Trophoblast cell (in vitro differentiated cells and primary cell): ENCODE measurements at regions not wholly inside any gene's neighbourhood (a gene's known extent, or its start where the extent isn't known, plus 50 kb on each side); places are given as distances from the start of the nearest gene placed in this dataset.

Source experiments
- DNase-seq, 2 donors: peaks; one replicate each; pipeline ENCODE4 v3.0.0-alpha.2; 2016
- H2AFZ ChIP-seq: 2 replicates; pipeline ENCODE4 v1.6.1; 2013; ENCODE audit warnings: low read length, moderate library complexity, mild to moderate bottlenecking; ENCODE audit not compliant: insufficient read depth, poor library complexity
- H2AK5ac ChIP-seq: 2 replicates; pipeline ENCODE4 v1.6.1; 2013; ENCODE audit warnings: mild to moderate bottlenecking, low read length
- H2BK120ac ChIP-seq: 2 replicates; pipeline ENCODE4 v1.6.1; 2013; ENCODE audit warnings: low read length, mild to moderate bottlenecking, moderate library complexity; ENCODE audit not compliant: insufficient read depth, poor library complexity
- H2BK12ac ChIP-seq: 2 replicates; pipeline ENCODE4 v1.6.1; 2013; ENCODE audit warnings: mild to moderate bottlenecking, low read length, moderate library complexity
- H2BK5ac ChIP-seq: 2 replicates; pipeline ENCODE4 v1.6.1; 2013; ENCODE audit warnings: low read length, low read depth, moderate library complexity, mild to moderate bottlenecking; ENCODE audit not compliant: poor library complexity
- H3K14ac ChIP-seq: 2 replicates; pipeline ENCODE4 v1.6.1; 2013; ENCODE audit warnings: mild to moderate bottlenecking, low read length
- H3K18ac ChIP-seq: 2 replicates; pipeline ENCODE4 v1.6.1; 2013; ENCODE audit warnings: mild to moderate bottlenecking, low read length
- H3K23ac ChIP-seq: 2 replicates; pipeline ENCODE4 v1.6.1; 2013; ENCODE audit warnings: low read length
- H3K27ac ChIP-seq: 2 replicates; pipeline ENCODE4 v1.5.1; 2013; ENCODE audit warnings: low read depth, mild to moderate bottlenecking, inconsistent platforms, low read length, moderate library complexity
- H3K27me3 ChIP-seq: 2 replicates; pipeline ENCODE4 v1.6.1; 2013; ENCODE audit warnings: inconsistent platforms, mild to moderate bottlenecking, low read length, moderate library complexity; ENCODE audit not compliant: insufficient read depth
- H3K36me3 ChIP-seq, 2 experiments: 1 replicate in 1 of 2; 2 replicates in 1 of 2; pipeline ENCODE4 v1.6.1; 2013; ENCODE audit warnings: low read length in 2 of 2, mild to moderate bottlenecking in 2 of 2, moderate library complexity in 1 of 2; ENCODE audit not compliant: insufficient read depth in 2 of 2, control insufficient read depth in 1 of 2
- H3K4ac ChIP-seq: 2 replicates; pipeline ENCODE4 v1.6.1; 2013; ENCODE audit warnings: low read depth, mild to moderate bottlenecking, low read length, moderate library complexity
- H3K4me1 ChIP-seq, 2 experiments: 1 replicate in 1 of 2; 2 replicates in 1 of 2; pipeline ENCODE4 v1.6.1; 2013; ENCODE audit warnings: low read length in 2 of 2, mild to moderate bottlenecking in 2 of 2, moderate library complexity in 1 of 2; ENCODE audit not compliant: insufficient read depth in 2 of 2, control insufficient read depth in 1 of 2
- H3K4me2 ChIP-seq: 2 replicates; pipeline ENCODE4 v1.6.1; 2013; ENCODE audit warnings: inconsistent platforms, mild to moderate bottlenecking, low read length, moderate library complexity
- H3K4me3 ChIP-seq: 2 replicates; pipeline ENCODE4 v1.5.1; 2013; ENCODE audit warnings: mild to moderate bottlenecking, low read depth, low read length, inconsistent platforms
- H3K79me1 ChIP-seq: one replicate; pipeline ENCODE4 v1.6.1; 2013; ENCODE audit warnings: low read length
- H3K79me2 ChIP-seq: 2 replicates; pipeline ENCODE4 v1.6.1; 2013; ENCODE audit warnings: low read length, mild to moderate bottlenecking; ENCODE audit not compliant: control insufficient read depth, insufficient read depth, poor library complexity
- H3K9ac ChIP-seq: 2 replicates; pipeline ENCODE4 v1.6.1; 2013; ENCODE audit warnings: mild to moderate bottlenecking, low read length
- H3K9me3 ChIP-seq: 2 replicates; pipeline ENCODE4 v1.6.1; 2013; ENCODE audit warnings: low read depth, mild to moderate bottlenecking, control low read depth, inconsistent platforms, low read length; ENCODE audit not compliant: insufficient read depth
- H4K12ac ChIP-seq: 2 replicates; pipeline ENCODE4 v1.6.1; 2013; ENCODE audit warnings: low read depth, mild to moderate bottlenecking, low read length, moderate library complexity
- H4K8ac ChIP-seq: 2 replicates; pipeline ENCODE4 v1.6.1; 2013; ENCODE audit warnings: low read depth, mild to moderate bottlenecking, low read length, moderate library complexity
- H4K91ac ChIP-seq: one replicate; pipeline ENCODE4 v1.6.1; 2013; ENCODE audit warnings: low read depth, mild to moderate bottlenecking, low read length, moderate library complexity
- WGBS: extraction: QIAGEN DNeasy Blood & Tissue Kit; methylation state at CpG from one replicate; pipeline ENCODE4 v1.1.7; 2013; ENCODE audit warnings: missing lambda C conversion rate; ENCODE audit not compliant: insufficient read length, insufficient coverage; ENCODE audit errors: extremely low coverage; 5-methylcytosine and 5-hydroxymethylcytosine counted together

- Histone ChIP-seq H3K9ac (no peak overlapping the region), H4K8ac (no peak overlapping the region), H3K4me2 (no peak overlapping the region), H2AK5ac (no peak overlapping the region), H4K91ac (no peak overlapping the region), H3K4me3 (no peak overlapping the region), H2BK12ac (no peak overlapping the region), H2BK5ac (no peak overlapping the region), H3K4ac (no peak overlapping the region), H3K79me2 (no peaks in the 10 kb centered on the region), H3K27me3 (no peaks in the 10 kb centered on the region), H3K79me1 (no peaks in the 10 kb centered on the region), H2BK120ac (no peak overlapping the region), H3K9me3 (no peaks in the 10 kb centered on the region), H3K27ac (no peak overlapping the region), H3K4me1 (no peaks in the 10 kb centered on the region), H3K23ac (no peak overlapping the region), H4K12ac (no peak overlapping the region), H2AFZ (no peak overlapping the region), H3K36me3 (no peaks in the 10 kb centered on the region), H3K18ac (no peak overlapping the region), H3K14ac (no peak overlapping the region)
- no peak for DNase-seq
- no CpG with 5 or more reads among the region's 4 CpGs for WGBS
Measured at GRCh38 chrX:34546366-34546765, 110.7 kb downstream of the TMEM47 start.

GRCh38 chrX:34528081-34528480, 129.0 kb downstream of the TMEM47 start:
- Histone ChIP-seq H3K36me3 (no peaks in the 10 kb centered on the region), H3K23ac (no peak overlapping the region)
- no peak for DNase-seq

GRCh38 chrX:34521563-34521962, 135.5 kb downstream of the TMEM47 start:
- Histone ChIP-seq H3K79me1 (no peaks in the 10 kb centered on the region), H2BK120ac (no peak overlapping the region), H3K4me3 (no peak overlapping the region), H2AK5ac (no peak overlapping the region), H3K23ac (no peak overlapping the region), H3K18ac (no peak overlapping the region), H3K4me2 (no peak overlapping the region), H2BK5ac (no peak overlapping the region), H3K27me3 (no peaks in the 10 kb centered on the region), H4K8ac (no peak overlapping the region), H2BK12ac (no peak overlapping the region), H3K14ac (no peak overlapping the region), H4K91ac (no peak overlapping the region), H4K12ac (no peak overlapping the region), H3K4me1 (no peaks in the 10 kb centered on the region), H3K9me3 (no peaks in the 10 kb centered on the region), H3K4ac (no peak overlapping the region), H2AFZ (no peak overlapping the region), H3K36me3 (no peaks in the 10 kb centered on the region), H3K9ac (no peak overlapping the region), H3K79me2 (no peaks in the 10 kb centered on the region), H3K27ac (no peak overlapping the region)
- no CpG with 5 or more reads among the region's 2 CpGs for WGBS
- DNase-seq: no peak

More at GRCh38 chrX:34528081-34528480, 129.0 kb downstream of the TMEM47 start:
- no peak overlapping the region for H4K8ac ChIP-seq
- no peak overlapping the region for H2BK12ac ChIP-seq
- no peak overlapping the region for H3K4me2 ChIP-seq
- H2AK5ac ChIP-seq: no peak overlapping the region
- H4K12ac ChIP-seq: no peak overlapping the region
- H3K4ac ChIP-seq: no peak overlapping the region
- H3K14ac ChIP-seq: no peak overlapping the region
- H3K27me3 ChIP-seq: no peaks in the 10 kb centered on the region
- H3K79me1 ChIP-seq: no peaks in the 10 kb centered on the region
- H3K27ac ChIP-seq: no peak overlapping the region
- H3K9ac ChIP-seq: no peak overlapping the region
- H2BK5ac ChIP-seq: no peak overlapping the region
- no peak overlapping the region for H2BK120ac ChIP-seq
- H2AFZ ChIP-seq: no peak overlapping the region
- H4K91ac ChIP-seq: no peak overlapping the region
- H3K18ac ChIP-seq: no peak overlapping the region
- H3K4me3 ChIP-seq: no peak overlapping the region
- H3K79me2 ChIP-seq: no peaks in the 10 kb centered on the region
- H3K9me3 ChIP-seq: no peaks in the 10 kb centered on the region
- H3K4me1 ChIP-seq: no peaks in the 10 kb centered on the region

GRCh38 chrX:34509394-34509793, 147.7 kb downstream of the TMEM47 start:
- H3K4me2 ChIP-seq: no peak overlapping the region
- no peak overlapping the region for H4K91ac ChIP-seq
- H2AK5ac ChIP-seq: no peak overlapping the region
- H3K23ac ChIP-seq: no peak overlapping the region
- no peak overlapping the region for H2BK120ac ChIP-seq
- H3K79me1 ChIP-seq: no peaks in the 10 kb centered on the region
- H3K14ac ChIP-seq: no peak overlapping the region
- H2BK12ac ChIP-seq: no peak overlapping the region
- no peak for DNase-seq
- H2AFZ ChIP-seq: no peak overlapping the region
- no peak overlapping the region for H4K8ac ChIP-seq
- H3K27me3 ChIP-seq: no peaks in the 10 kb centered on the region
- no peaks in the 10 kb centered on the region for H3K4me1 ChIP-seq
- no CpG with 5 or more reads among the region's 5 CpGs for WGBS
- no peak overlapping the region for H3K4me3 ChIP-seq
- no peak overlapping the region for H3K9ac ChIP-seq
- no peaks in the 10 kb centered on the region for H3K9me3 ChIP-seq
- no peaks in the 10 kb centered on the region for H3K79me2 ChIP-seq
- no peak overlapping the region for H3K27ac ChIP-seq
- no peak overlapping the region for H4K12ac ChIP-seq
- H3K18ac ChIP-seq: no peak overlapping the region
- H3K36me3 ChIP-seq: no peaks in the 10 kb centered on the region
- no peak overlapping the region for H2BK5ac ChIP-seq
- H3K4ac ChIP-seq: no peak overlapping the region
